C4-2B (cell line): ENCODE measurements at regions not wholly inside any gene's neighbourhood (a gene's known extent, or its start where the extent isn't known, plus 50 kb on each side); places are given as distances from the start of the nearest gene placed in this dataset.

Source experiments
- H3K27ac ChIP-seq: fragments of 450-650 bp; 2 replicates; pipeline ENCODE4 v1.5.1; 2017
- CTCF ChIP-seq: fragments of 450-650 bp; conservative IDR thresholded peaks from 2 replicates; pipeline ENCODE4 v1.5.1; 2017; ENCODE audit warnings: mild to moderate bottlenecking
- ZFX ChIP-seq: fragments of 450-650 bp; IDR thresholded peaks from 2 replicates; pipeline ENCODE4 v1.6.1; 2017

GRCh38 chr10:123424537-123424936 lies 241.6 kb upstream of the GPR26 start:
- H3K27ac ChIP-seq = no peak overlapping the region
- TF ChIP-seq CTCF (no peak), ZFX (no peak)

GRCh38 chr10:123425680-123426079 lies 240.5 kb upstream of the GPR26 start:
- no peak overlapping the region for H3K27ac ChIP-seq
- TF ChIP-seq ZFX (no peak), CTCF (no peak)

- no peak for TF ChIP-seq ZFX
- TF ChIP-seq CTCF = no peak; the same call in 1 of the 2 replicates
- H3K27ac ChIP-seq = no peak overlapping the region
These were observed 238.9 kb upstream of the GPR26 start for GRCh38 chr10:123427165-123427786.

- H3K27ac ChIP-seq = no peak overlapping the region
- TF ChIP-seq CTCF (no peak), ZFX (no peak)
These were observed 237.8 kb upstream of the GPR26 start for GRCh38 chr10:123428391-123428790.

GRCh38 chr10:123429706-123430221 lies 236.4 kb upstream of the GPR26 start:
- no peak overlapping the region for H3K27ac ChIP-seq
- TF ChIP-seq CTCF (no peak), ZFX (no peak)

GRCh38 chr10:123433539-123433938 lies 232.6 kb upstream of the GPR26 start:
- TF ChIP-seq ZFX (no peak), CTCF (no peak)
- no peak overlapping the region for H3K27ac ChIP-seq

GRCh38 chr10:123434435-123435039 lies 231.6 kb upstream of the GPR26 start:
- no peak for TF ChIP-seq CTCF
- TF ChIP-seq ZFX = no peak
- no peak overlapping the region for H3K27ac ChIP-seq
